ENCODE measurements at regions not wholly inside any gene's neighbourhood (a gene's known extent, or its start where the extent isn't known, plus 50 kb on each side); places are given as distances from the start of the nearest gene placed in this dataset.

DNA sequence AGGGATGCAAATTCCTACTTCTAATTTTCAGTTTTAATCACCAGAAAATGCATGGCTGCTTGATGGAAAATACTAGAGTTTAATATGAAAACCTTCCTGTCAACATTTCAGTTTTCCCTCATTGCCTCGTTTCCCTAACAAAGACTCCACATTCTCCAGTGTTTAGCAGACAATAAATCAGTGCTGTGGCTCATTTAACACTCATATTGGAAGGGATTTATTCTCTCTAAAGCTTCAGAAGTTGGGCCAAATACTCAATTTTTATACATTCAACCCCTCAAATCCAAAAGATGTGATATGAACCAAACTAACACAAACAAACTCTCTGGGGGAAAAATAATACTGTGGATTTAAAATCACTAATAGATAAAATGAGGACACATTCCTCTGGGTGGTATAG, 482.5 kb downstream of the FLRT2 start:
- no peak for DNase-seq

DNA sequence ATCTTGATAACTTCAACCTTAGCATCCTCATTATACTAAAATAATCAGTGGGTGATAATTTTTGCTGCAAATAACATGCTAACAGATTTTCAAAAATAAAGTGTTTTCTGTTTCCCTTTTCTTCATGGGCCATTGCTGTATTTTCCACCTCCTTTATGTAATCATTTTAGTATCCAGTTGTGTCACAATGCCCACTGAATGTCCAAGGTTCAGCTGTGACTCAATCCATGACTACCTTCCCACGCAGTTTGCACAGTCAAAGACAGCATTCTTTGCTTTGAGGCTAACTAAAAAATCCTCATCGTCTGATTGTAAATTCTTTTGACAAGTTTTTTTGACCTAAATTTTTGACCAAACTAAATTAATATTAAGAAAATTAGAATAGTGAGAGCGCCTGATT, 474.1 kb downstream of the FLRT2 start:
- DNase-seq = no peak

- DNase-seq = no peak
Observed at GRCh38 chr14:85996551-85996950, 466.6 kb downstream of the FLRT2 start.

DNA sequence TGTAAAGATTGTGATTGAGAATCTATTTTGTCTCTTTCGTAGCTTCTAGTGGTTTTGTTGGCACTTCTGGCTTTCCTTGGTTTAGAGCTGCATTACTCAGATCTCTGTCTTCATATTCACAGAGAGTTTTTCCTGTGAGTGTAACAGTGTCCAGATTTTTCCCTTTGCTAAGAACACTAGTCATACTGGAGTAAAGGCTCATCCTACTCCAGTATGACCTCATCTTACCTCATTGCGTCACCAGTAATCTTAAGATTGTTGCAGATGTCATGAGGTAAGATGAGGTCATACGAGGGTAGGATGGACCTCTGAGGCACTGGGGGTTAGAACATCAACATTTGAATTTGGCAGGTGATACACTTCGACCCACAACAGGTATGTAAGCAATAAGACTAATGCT, 461.2 kb downstream of the FLRT2 start:
- no peak for DNase-seq

- no peak for DNase-seq
Observed at GRCh38 chr14:85987907-85988306, 458.0 kb downstream of the FLRT2 start.

GRCh38 chr14:85987292-85987691, 457.3 kb downstream of the FLRT2 start:
- DNase-seq = no peak

DNA sequence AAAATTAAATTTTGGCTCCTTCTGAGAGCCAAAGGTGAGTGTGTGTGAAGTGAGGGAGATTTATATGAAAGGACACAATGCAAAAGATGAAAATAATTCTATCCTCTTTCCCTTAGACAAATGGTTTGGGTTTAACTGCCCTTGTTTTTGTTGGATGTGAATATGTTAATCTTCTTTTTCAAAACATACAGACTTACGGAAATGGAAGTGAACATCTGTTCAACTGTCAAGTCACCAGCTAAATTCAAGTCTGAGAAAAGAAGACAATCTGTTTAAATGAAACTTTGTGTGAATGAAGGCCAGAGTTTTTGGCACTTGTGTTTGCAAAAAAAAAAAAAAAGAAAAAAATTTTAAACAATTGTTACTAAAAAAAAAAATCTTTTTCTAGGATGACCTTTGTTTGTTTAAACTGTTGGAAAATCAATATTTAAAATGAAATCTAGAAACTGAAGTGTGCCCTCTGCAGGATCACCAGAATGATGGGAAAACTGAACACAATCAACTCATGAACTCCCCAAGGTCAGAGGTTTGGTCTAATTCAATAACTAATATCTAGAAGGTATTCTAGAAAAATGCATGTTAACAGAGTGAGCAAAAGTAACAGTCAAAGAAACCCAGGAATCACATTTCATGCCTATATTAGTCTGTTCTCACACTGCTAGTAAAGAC, 448.8 kb downstream of the FLRT2 start:
- no peak for DNase-seq

GRCh38 chr14:85974602-85975001, 444.7 kb downstream of the FLRT2 start:
- no peak for DNase-seq

- DNase-seq = no peak
Observed at GRCh38 chr14:85963486-85963885, 433.5 kb downstream of the FLRT2 start.

DNA sequence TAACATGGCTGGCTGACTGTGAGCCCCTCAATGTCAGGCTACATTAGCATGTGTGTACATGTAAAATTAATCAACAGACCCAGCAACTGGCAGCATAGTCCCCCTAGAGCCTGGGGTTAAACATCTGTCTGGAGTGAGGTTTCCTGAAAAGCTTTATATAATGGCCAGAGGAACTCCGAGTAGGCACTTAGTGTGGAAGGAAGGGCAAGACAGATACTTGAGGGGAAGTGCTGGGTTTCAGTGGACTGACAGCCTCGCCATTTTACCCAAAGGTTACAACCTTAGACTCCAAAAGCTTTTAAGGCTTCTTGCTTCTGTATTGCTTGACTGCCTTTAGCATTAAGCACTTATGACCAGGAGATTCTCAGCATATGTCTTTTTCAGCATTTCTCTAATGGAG, 430.8 kb downstream of the FLRT2 start:
- peak; percentile 11 for DNase-seq

DNA sequence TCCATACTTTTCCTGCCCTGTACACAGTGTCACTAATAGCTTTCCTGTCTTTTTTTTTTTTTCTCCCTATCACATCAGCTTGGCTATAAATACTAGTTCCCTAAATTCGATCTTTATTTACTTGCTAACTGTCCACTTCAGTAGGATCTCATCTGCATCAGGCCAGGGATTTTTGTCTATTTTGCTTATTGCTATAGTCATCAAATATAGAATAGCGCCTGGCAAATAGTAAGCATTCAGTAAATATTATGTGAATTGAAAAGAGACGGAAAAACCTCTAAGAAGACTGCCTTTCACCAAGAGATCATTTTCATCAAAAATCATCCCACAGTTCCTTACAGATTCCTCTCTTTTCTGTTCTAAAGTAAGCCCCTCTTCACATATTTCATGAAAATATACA, 429.1 kb downstream of the FLRT2 start:
- DNase-seq = no peak

- DNase-seq = no peak
Observed at GRCh38 chr14:85958069-85958468, 428.1 kb downstream of the FLRT2 start.

DNA sequence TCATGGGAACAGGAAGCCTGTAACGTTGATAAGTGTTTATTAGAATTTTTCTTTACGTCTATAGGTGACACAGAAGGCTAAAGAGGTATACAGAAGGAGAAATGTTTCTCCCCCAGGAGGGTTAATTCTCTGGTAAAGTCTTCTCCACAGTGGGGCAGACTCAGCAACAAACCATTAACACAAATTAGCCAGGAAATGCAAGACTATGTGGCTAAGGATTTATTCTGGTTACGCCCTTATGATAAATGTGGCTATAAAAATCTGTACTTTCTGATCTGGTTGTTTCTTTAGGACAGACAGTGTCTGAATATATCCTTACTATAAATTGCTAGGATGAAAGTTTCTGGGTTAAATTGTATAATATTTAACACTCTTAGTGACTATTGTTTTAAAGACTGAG, 423.3 kb downstream of the FLRT2 start:
- no peak for DNase-seq

GRCh38 chr14:85948153-85948552, 418.2 kb downstream of the FLRT2 start:
- peak; percentile 33 for DNase-seq

DNA sequence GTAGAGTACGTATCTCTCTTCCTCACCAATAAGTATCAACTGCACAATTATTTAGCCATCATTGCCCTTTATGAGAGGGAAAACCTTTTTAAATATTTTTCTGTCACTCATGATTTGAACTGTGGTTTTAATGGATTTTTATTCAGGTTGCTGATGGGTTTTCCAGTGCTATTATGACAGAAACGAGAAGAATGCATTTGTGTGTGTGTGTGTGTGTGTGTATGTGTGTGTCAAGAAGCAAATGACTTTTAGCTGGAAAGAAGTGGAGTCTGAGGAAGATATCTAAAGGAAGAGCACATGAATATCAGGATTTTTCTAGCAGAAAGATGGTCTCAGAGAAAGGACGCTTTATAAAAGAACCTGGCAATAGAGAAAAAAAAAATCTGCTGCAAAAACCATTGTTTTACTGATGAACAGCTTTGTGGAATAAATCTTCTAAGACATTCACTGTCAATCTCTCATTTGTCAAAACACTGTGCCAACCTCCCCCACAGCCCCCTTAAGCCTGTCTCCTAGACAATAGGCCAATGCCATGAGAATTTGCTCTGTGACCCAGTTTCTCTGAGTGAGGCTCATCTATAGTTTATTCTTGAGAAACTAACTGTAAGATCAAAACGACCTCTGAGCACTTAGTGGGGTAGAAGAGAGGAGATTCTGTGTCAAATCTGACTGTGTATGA, 417.7 kb downstream of the FLRT2 start:
- no peak for DNase-seq

GRCh38 chr14:85943192-85943591, 413.2 kb downstream of the FLRT2 start:
- DNase-seq = peak; percentile 26

GRCh38 chr14:85934886-85935254, 404.9 kb downstream of the FLRT2 start:
- peak; percentile 69 for DNase-seq

- DNase-seq = peak; percentile 91
Observed at GRCh38 chr14:85934123-85934885, 404.4 kb downstream of the FLRT2 start.

- DNase-seq = no peak
Observed at GRCh38 chr14:85921241-85921640, 391.3 kb downstream of the FLRT2 start.

DNA sequence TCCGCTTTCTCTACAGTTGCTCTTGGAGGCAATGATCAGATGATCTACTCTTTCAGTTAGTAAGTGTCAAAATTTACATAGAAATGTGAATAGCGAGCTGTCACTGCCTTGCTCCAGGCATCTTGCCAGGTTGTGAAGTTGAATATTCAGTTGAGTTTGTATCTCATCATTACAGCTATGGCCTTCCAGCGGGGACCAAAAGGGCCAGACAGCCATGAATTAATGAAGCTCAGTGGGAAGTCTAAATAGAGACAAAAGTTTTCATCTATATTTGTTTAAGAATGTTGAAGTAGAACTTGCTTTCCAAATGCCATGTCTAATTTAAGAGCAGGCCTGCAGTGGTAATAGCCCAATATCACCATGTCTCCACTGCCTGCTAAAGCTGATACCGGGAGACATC, 387.8 kb downstream of the FLRT2 start:
- no peak for DNase-seq

GRCh38 chr14:85915711-85916110, 385.8 kb downstream of the FLRT2 start:
- no peak for DNase-seq

DNA sequence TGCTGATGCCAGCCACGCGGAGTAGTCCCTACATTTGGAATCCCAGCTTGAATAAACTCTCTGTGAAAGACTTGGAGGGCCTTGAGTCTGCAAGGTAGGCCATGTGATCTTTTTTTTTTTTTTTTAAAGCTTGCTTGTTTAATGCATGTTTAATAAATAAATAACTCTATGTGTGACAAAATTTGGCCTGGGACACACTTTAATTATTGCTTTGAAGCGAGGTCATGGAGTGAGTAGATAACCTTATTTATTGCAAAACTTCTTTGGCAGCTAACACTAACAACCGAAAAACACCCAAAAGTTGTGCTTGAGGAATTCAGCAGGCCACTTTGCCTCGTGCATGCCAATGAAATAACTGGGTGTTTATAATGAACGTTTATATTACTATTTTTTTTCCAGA, 382.2 kb downstream of the FLRT2 start:
- no peak for DNase-seq

GRCh38 chr14:85911044-85911443, 381.1 kb downstream of the FLRT2 start:
- DNase-seq = no peak

GRCh38 chr14:85909581-85909980, 379.6 kb downstream of the FLRT2 start:
- DNase-seq = peak; percentile 11
